Stimulated activated effector memory CD8-positive, alpha-beta T cell treated with anti-CD3 and anti-CD28 coated beads, Interleukin-12 subunit alpha, Interleukin-12 subunit beta, amount 100 ng/mL, for 72 hours (primary cell): ENCODE measurements at regions not wholly inside any gene's neighbourhood (a gene's known extent, or its start where the extent isn't known, plus 50 kb on each side); places are given as distances from the start of the nearest gene placed in this dataset.

ENCODE experiments used
- ATAC-seq: fragments of 150-1000 bp; cut with Tn5 transposase; 2 replicates; pipeline ENCODE4 v1.10.0; 2021
- DNase-seq, 2 donors: peaks; one replicate each; pipeline ENCODE4 v3.0.0; 2021 to 2022; ENCODE audit warnings: low spot score in 2 of 2
- H3K27ac Mint-ChIP-seq: one replicate; pipeline ENCODE4 v1.8.0; 2022; ENCODE audit warnings: mild to moderate bottlenecking, mixed read lengths
- H3K36me3 Mint-ChIP-seq: one replicate; pipeline ENCODE4 v1.8.0; 2022; ENCODE audit warnings: mild to moderate bottlenecking, mixed read lengths
- H3K4me1 Mint-ChIP-seq: one replicate; pipeline ENCODE4 v1.8.0; 2022; ENCODE audit warnings: mixed read lengths
- H3K4me3 Mint-ChIP-seq: one replicate; pipeline ENCODE4 v1.8.0; 2022; ENCODE audit warnings: mild to moderate bottlenecking, mixed read lengths
- H3K9me3 Mint-ChIP-seq: one replicate; pipeline ENCODE4 v1.8.0; 2022; ENCODE audit warnings: mixed read lengths

DNA sequence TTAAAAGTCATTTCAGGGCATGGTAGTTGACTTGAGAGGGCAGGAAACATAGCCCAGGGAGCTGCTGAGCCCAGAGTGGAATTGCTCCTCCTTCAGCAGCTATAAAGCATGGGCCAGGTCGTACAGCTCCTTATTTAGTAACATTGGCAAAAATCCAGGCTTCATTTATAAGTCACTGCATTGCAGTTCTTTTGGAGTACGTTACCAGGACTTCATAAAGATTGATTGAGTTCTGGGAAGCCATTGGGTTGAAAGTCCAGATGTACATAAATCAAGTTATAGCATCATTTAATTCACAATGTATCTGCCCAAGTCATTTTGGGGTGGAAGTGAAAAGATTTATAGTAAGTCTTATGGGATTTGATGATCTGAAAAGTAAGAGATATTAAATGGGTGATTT lies 53.0 kb upstream of the ANKEF1 start:
- no peak overlapping the region for H3K4me3 Mint-ChIP-seq
- no peaks in the 10 kb centered on the region for H3K4me1 Mint-ChIP-seq
- DNase-seq: no peak
- no peaks in the 10 kb centered on the region for H3K36me3 Mint-ChIP-seq
- H3K9me3 Mint-ChIP-seq: no peaks in the 10 kb centered on the region
- no peak overlapping the region for H3K27ac Mint-ChIP-seq
- no peak for ATAC-seq

DNA sequence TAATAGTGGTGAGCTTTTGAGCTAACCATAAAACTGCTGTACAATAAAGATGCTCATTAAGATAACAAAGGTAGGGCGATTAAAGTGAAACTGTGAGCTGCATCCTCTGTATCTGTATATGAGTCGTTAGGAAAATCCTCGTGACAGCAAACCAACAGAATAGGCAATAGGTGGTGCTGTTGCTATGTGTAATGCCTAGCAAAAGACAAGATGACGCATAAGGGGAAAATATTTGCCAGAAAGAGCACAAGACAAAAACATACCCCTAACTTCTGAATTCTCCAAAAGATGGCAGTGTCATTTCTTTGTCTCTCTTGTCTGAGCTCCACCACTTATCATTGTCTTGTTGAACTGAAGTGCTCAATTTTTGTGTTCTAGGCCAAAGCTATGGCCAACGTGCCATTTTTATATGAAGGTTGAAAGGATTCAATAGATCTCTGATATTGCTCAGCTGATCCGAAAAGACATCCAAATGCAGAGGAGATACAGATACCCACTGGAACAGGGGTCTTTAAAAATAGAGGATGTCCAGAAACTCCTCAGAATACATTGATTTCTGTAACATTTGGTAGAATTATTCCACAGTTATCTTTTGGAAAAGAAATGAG lies 56.3 kb upstream of the ANKEF1 start:
- Mint-ChIP-seq H3K27ac (no peak overlapping the region), H3K4me3 (no peak overlapping the region), H3K36me3 (no peaks in the 10 kb centered on the region), H3K9me3 (no peaks in the 10 kb centered on the region), H3K4me1 (no peaks in the 10 kb centered on the region)
- ATAC-seq (peak; percentile 92), DNase-seq (peak in 1 of 2 donors; percentile 4)

DNA sequence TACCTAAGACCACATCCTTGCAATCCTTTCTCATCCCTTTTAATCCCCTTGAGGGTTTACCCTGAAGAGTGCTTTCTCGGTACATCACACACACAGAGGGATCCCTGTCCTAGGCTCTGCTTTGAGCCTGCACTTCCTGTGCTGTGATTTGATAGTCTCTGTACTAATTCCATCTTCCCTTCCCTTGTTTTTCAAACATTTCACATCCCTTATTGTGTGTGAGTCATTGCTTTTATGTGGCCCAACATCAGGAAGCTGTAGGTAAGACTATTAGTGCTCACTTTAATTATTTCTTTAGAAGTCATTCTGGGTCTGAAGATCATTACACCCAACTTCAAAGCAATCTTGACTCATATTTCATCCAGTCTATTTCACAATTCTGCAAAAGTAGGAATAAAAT lies 57.2 kb upstream of the ANKEF1 start:
- no peaks in the 10 kb centered on the region for H3K36me3 Mint-ChIP-seq

DNA sequence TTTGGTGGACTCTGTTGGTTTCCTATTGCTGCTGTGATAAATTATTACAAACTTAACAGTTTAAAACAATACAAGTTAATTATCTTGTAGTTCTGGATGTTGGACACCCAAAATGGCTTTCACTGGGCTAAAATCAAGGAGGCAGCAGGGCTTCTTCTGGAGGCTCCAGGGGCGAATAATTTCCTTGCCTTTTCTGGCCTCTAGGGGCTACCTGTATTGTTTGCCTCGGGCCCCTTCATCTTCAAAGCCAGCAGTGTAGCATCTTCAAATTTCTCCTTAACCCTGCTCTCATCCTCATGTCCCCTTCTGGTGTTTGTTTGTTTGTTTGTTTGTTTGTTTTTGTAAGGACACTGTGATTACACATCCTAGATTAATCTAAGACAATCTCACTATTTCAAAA lies 60.5 kb upstream of the ANKEF1 start:
- Mint-ChIP-seq H3K4me1 (no peaks in the 10 kb centered on the region), H3K4me3 (no peak overlapping the region), H3K9me3 (no peaks in the 10 kb centered on the region), H3K27ac (no peak overlapping the region), H3K36me3 (no peaks in the 10 kb centered on the region)
- no peak for DNase-seq
- ATAC-seq: no peak

More for the DNA sequence above, 57.2 kb upstream of the ANKEF1 start:
- Mint-ChIP-seq H3K9me3 (no peaks in the 10 kb centered on the region), H3K4me3 (no peak overlapping the region), H3K4me1 (no peaks in the 10 kb centered on the region), H3K27ac (no peak overlapping the region)
- DNase-seq (no peak), ATAC-seq (no peak)

DNA sequence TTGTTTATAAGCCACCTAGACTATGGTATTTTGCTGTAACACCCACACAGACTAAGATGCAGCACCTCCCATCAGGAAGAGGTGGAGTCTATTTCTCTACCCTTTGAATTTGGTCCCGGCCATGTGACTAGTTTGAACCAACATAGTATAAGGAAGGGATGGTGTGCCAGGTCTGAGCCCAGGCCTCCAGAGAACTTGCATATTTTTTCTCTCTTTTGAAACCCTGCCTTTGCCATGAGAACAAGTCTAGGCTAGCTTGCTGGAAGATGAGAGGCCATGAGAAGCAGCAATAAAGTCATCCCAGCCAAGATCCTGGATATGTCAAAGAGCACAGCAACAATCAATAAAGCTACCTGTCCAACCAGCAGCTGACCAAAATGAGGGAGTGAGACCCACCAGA lies 63.0 kb upstream of the ANKEF1 start:
- ATAC-seq (no peak), DNase-seq (no peak)
- Mint-ChIP-seq H3K9me3 (no peaks in the 10 kb centered on the region), H3K27ac (no peak overlapping the region), H3K4me3 (no peak overlapping the region), H3K36me3 (no peaks in the 10 kb centered on the region), H3K4me1 (no peaks in the 10 kb centered on the region)

DNA sequence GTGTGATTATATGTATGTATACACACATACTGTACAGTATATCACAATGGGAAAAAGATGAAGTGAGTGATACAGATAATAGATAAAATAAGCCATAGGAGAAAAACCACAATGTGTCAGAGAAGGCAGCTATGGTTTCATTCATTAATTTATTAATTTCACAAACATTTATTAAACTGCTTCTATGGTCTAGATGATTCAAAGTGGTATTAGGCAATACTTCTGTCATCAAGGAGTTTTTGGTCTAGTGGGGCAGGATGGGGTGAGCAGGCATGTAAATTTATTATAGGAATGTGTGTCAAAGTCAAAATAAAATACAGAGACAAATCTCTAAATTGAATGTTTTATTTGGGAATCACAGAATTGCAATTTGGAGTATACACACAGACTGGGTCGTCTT lies 65.2 kb upstream of the ANKEF1 start:
- H3K36me3 Mint-ChIP-seq: no peaks in the 10 kb centered on the region

DNA sequence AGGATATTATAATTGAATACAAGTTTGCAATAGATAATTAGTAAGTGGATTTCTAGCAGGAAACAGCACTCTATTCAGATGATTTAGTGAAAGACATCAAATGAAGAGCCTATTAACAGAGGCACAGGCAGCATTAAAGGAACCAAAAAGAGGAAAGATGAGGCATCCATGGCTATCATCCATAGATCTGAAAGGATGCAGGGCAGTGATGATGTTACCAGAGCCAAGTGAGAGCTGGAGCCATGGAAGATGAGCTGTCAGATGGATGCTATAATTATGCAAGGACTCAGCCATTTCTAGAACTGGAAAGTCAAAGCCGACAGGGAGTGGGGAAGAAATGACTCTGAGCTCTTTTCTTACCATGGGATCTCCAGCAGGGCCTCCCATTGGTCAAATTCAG lies 66.8 kb upstream of the ANKEF1 start:
- Mint-ChIP-seq H3K36me3 (no peaks in the 10 kb centered on the region), H3K4me3 (no peak overlapping the region), H3K4me1 (no peaks in the 10 kb centered on the region), H3K27ac (no peak overlapping the region), H3K9me3 (no peaks in the 10 kb centered on the region)
- DNase-seq (no peak), ATAC-seq (no peak)

More for the DNA sequence above, 65.2 kb upstream of the ANKEF1 start:
- Mint-ChIP-seq H3K9me3 (no peaks in the 10 kb centered on the region), H3K4me1 (no peaks in the 10 kb centered on the region), H3K27ac (no peak overlapping the region), H3K4me3 (no peak overlapping the region)
- ATAC-seq (no peak), DNase-seq (no peak)

DNA sequence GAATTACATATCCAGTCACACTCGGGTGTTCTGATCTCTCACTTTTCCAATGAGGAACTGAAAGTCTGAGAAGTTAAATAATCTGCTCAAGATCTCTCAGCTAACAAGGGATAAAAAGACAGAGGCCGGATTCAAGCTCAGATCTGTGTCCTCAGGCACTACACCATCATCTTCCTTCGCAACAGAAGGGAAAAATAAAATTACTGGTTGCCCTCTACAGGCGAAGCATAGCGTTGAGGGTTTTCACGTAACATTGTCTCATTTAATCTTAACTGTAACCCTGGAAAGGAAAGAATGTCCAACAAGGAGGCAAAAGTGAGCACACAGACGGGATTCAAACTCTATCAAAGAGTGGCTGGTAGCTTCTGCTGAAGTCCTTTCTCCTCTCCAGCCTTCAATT lies 67.8 kb upstream of the ANKEF1 start:
- no peak for DNase-seq
- H3K36me3 Mint-ChIP-seq: no peaks in the 10 kb centered on the region
- no peak overlapping the region for H3K4me3 Mint-ChIP-seq
- no peaks in the 10 kb centered on the region for H3K4me1 Mint-ChIP-seq
- H3K27ac Mint-ChIP-seq: no peak overlapping the region
- ATAC-seq: no peak
- no peaks in the 10 kb centered on the region for H3K9me3 Mint-ChIP-seq

DNA sequence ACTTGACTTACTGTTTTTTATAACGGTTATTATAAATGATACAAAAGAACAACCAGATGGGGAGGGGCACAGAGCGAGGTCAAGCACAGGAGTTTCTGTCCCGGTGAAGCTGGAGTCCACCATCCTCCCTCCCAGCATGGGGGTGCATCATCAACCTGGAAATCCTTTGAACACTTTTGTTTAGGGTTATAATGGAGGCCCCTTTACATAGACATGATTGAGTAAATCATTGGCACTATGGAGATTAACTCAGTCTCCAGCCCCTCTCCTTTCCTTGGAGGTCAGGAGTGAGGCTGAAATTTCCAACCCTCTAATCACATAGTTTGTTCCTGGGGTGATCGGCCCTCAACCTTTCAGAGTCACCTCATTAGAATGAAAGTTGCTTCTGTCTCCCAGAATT lies 71.8 kb upstream of the ANKEF1 start:
- Mint-ChIP-seq H3K4me3 (no peak overlapping the region), H3K4me1 (no peaks in the 10 kb centered on the region), H3K9me3 (no peaks in the 10 kb centered on the region), H3K36me3 (no peaks in the 10 kb centered on the region), H3K27ac (no peak overlapping the region)
- ATAC-seq (no peak), DNase-seq (no peak)

DNA sequence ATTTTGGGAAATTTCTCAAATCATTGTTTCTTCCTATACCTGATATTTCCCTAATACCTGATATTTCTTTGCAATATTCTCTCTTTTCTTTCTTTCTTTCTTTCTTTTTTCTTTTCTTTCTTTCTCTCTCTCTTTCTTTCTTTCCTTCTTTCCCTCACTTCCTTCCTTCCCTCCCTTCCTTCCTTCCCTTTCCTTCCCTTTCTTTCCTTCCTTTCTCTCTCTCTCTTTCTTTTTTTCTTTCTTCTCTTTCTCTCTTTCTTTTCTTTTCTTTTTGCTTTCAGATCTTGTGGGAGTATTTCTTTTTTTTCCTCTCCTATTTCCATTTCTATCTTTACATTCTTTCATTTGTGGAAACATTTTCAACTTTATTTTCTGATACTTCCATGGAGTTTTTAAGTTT lies 76.1 kb upstream of the ANKEF1 start:
- Mint-ChIP-seq H3K36me3 (no peaks in the 10 kb centered on the region), H3K4me3 (no peak overlapping the region), H3K27ac (no peak overlapping the region), H3K9me3 (no peaks in the 10 kb centered on the region), H3K4me1 (no peaks in the 10 kb centered on the region)
- no peak for ATAC-seq
- no peak for DNase-seq

DNA sequence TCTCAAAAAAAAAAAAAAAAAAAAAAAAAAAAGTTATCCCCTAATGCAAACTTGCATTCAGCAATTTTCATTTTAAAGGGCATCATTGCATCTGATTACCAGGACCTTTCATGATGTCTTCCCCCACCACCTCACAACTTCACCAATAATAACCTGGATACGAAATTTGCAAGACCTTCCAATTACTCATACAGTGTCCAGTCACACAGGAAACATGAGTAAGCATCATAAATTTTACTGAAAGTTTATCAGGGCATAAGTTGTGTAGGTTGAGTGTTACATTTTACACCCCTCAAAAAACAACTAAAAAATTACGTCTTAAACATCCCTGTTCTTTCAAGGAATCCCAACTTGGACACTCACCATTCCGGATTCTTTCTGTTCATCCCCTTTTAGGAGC lies 79.1 kb upstream of the ANKEF1 start:
- H3K9me3 Mint-ChIP-seq: no peaks in the 10 kb centered on the region
- no peak for ATAC-seq
- H3K36me3 Mint-ChIP-seq: no peaks in the 10 kb centered on the region
- H3K4me3 Mint-ChIP-seq: no peak overlapping the region
- H3K27ac Mint-ChIP-seq: no peak overlapping the region
- DNase-seq: no peak
- no peaks in the 10 kb centered on the region for H3K4me1 Mint-ChIP-seq

DNA sequence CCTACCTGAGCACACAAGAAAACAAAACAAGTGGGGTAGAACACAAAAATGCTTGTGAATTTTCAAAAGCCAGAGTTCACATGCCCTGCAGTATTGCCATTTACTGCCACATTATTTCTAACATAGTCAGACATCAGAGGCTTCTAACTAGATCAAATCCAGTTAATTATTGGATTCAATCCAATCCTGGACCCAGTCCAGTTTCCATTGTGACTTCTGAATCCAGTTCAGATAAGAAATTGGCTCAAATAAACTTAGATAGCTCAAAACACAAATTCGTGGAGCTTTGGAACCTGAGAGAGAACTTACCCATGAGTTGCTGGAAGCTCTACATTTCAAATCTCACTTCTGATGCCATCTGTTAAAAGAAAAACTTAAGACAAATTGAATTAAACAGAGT lies 85.2 kb upstream of the ANKEF1 start:
- Mint-ChIP-seq H3K4me1 (no peaks in the 10 kb centered on the region), H3K27ac (no peak overlapping the region), H3K36me3 (no peaks in the 10 kb centered on the region), H3K9me3 (no peaks in the 10 kb centered on the region), H3K4me3 (no peak overlapping the region)
- DNase-seq (no peak), ATAC-seq (no peak)

DNA sequence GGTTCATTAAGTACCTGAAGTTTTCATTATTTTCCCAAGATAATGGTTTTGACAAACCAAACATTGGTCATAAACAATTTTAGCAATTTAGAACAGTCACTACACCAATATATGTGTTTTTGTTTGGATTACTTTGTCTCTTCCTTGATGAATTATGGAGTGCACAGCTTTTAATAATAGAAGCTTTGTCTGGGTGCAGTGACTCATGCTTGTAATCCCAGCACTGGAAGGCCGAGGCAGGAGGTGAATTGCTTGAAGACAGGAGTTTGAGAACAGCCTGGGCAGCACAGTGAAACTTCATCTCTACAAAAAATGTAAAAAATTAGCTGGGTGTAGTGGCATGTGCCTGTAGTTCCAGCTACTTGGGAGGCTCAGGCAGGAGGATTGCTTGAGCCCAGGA lies 89.4 kb upstream of the ANKEF1 start:
- Mint-ChIP-seq H3K4me1 (no peaks in the 10 kb centered on the region), H3K27ac (no peak overlapping the region), H3K9me3 (no peaks in the 10 kb centered on the region), H3K36me3 (no peaks in the 10 kb centered on the region), H3K4me3 (no peak overlapping the region)
- DNase-seq (no peak), ATAC-seq (no peak)

DNA sequence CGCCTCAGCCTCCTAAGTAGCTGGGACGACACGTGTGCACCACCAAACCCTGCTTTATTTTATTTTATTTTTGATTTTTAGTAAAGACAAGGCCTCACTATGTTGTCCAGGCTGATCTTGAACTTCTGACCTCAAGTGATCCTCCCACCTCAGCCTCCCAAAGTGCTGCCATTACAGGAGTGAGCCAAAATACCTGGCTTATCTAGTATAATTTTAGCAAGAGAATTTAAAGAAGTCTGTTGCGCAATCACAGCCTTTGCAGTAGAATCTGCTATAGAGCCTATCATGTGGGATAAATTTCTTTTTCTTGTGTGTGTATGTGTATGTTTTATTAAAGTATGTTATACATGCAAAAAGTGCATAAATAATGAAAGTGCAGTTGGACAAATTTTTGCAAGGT lies 92.1 kb upstream of the ANKEF1 start:
- Mint-ChIP-seq H3K27ac (no peak overlapping the region), H3K9me3 (no peaks in the 10 kb centered on the region), H3K4me3 (no peak overlapping the region), H3K4me1 (no peaks in the 10 kb centered on the region), H3K36me3 (no peaks in the 10 kb centered on the region)
- no peak for ATAC-seq
- DNase-seq: no peak

DNA sequence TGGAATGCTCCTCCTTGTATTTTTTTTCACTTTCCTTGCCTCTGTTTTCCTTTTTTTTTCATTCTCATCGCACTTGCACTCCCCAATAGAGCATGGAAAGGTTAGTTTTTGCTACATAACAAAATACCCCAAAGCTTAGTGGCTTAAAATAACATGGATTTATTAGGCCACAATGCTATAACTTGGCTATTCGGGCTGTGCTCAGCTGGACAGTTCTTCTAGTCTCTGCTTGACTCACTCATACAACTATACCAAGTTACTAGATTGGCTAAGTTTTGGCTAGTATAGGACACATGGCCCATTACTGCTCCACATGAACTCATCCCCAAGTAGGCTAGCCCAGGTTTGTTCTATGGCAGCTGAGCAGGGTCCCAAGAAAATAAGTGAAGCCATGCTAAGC lies 94.5 kb upstream of the ANKEF1 start:
- DNase-seq: no peak
- no peak overlapping the region for H3K27ac Mint-ChIP-seq
- no peak overlapping the region for H3K4me3 Mint-ChIP-seq
- no peak for ATAC-seq
- H3K4me1 Mint-ChIP-seq: no peaks in the 10 kb centered on the region
- no peaks in the 10 kb centered on the region for H3K36me3 Mint-ChIP-seq
- H3K9me3 Mint-ChIP-seq: no peaks in the 10 kb centered on the region

DNA sequence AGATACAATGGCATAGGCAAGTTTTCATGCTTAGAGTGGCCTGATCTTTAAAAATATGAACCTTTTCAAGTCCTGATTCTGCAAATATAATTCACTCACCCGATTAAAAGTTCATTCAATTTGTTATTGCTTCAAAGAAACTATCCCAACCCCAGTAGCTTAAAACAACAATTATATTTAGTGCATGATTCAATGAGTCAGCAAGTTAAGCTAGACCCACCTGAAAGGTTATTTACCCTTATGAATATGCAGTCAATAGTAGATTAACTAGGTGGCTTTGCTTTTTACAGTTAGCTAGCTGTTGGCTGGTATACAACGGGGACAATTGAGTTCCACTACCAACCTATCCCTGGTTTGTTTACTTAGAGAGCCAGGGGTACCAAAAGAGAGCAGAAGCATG lies 95.6 kb upstream of the ANKEF1 start:
- H3K4me3 Mint-ChIP-seq: no peak overlapping the region
- H3K36me3 Mint-ChIP-seq: no peaks in the 10 kb centered on the region
- H3K9me3 Mint-ChIP-seq: no peaks in the 10 kb centered on the region
- DNase-seq (no peak), ATAC-seq (no peak)
- H3K4me1 Mint-ChIP-seq: no peaks in the 10 kb centered on the region
- H3K27ac Mint-ChIP-seq: no peak overlapping the region

DNA sequence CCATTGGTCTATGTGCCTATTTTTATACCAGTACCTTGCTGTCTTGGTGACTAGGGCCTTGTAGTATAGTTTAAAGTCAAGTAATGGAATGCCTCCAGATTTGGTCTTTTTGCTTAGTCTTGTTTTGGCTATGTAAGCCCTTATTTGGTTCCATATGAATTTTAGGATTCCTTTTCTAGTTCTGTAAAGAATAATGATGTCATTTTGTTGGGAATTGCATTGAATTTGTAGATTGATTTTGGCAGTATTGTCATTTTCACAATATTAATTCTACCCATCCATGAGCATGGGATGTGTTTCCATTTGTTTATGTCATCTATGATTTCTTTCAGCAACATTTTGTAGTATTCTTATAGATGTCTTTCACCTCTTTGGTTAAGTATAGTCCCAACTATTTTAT lies 96.4 kb upstream of the PAK5 start:
- no peaks in the 10 kb centered on the region for H3K9me3 Mint-ChIP-seq
- H3K27ac Mint-ChIP-seq: no peak overlapping the region
- H3K36me3 Mint-ChIP-seq: no peaks in the 10 kb centered on the region
- no peaks in the 10 kb centered on the region for H3K4me1 Mint-ChIP-seq
- no peak overlapping the region for H3K4me3 Mint-ChIP-seq
- DNase-seq (no peak), ATAC-seq (no peak)
